Uterus (tissue), 2 donors: ENCODE measurements at regions not wholly inside any gene's neighbourhood (a gene's known extent, or its start where the extent isn't known, plus 50 kb on each side); places are given as distances from the start of the nearest gene placed in this dataset.

Experiments used
- CTCF ChIP-seq, 4 experiments: fragments of 200-600 bp in 2 of 4; fragments of 450-650 bp in 2 of 4; sonication (generic) in 2 of 4; IDR thresholded peaks; one replicate each; pipeline ENCODE4 v1.5.1; 2016 to 2019; ENCODE audit warnings: antibody characterized with exemption in 4 of 4, mild to moderate bottlenecking in 2 of 4, moderate library complexity in 1 of 4
- POLR2A ChIP-seq, 2 donors: fragments of 450-650 bp; IDR thresholded peaks; one replicate each; pipeline ENCODE4 v1.6.1; 2016; ENCODE audit warnings: antibody characterized with exemption in 2 of 2, mild to moderate bottlenecking in 1 of 2, moderate library complexity in 1 of 2

GRCh38 chr14:89616425-89616824 lies 199.4 kb upstream of the FOXN3 start:
- TF ChIP-seq POLR2A (IDR thresholded peaks at IDR 0.05) (no peak), CTCF (IDR thresholded peaks at IDR 0.05) (no peak)
